ENCODE measurements at regions not wholly inside any gene's neighbourhood (a gene's known extent, or its start where the extent isn't known, plus 50 kb on each side); places are given as distances from the start of the nearest gene placed in this dataset.

- DNase-seq, result no peak
- intact Hi-C loops (cut with micrococcal nuclease), result no loop called here
- CTCF ChIA-PET, result no interaction called here
- Mint-ChIP-seq H3K4me1 (no peaks in the 10 kb centered on the region), H3K36me3 (ENCODE audit: low read depth) (no peaks in the 10 kb centered on the region), H3K9me3 (no peaks in the 10 kb centered on the region), H3K27ac (no peak overlapping the region), H3K4me3 (no peak overlapping the region), H3K27me3 (peaks cover 5% of the 10 kb centered on the region)
- POLR2A ChIA-PET, result no interaction called here
- ATAC-seq (ENCODE audit: low read depth), result no peak
- no peak for TF ChIP-seq CTCF (IDR thresholded peaks at IDR 0.05)
These were observed 116.5 kb upstream of the MAN2A1 start for GRCh38 chr5:109573256-109573655.

- ATAC-seq (ENCODE audit: low read depth) (no peak), DNase-seq (no peak)
- POLR2A ChIA-PET, result no interaction called here
- CTCF ChIA-PET, result no interaction called here
- H3K9me3 Mint-ChIP-seq, result no peaks in the 10 kb centered on the region
- peaks cover 3% of the 10 kb centered on the region for H3K27me3 Mint-ChIP-seq
- no peak overlapping the region for H3K4me3 Mint-ChIP-seq
- H3K36me3 Mint-ChIP-seq (ENCODE audit: low read depth), result no peaks in the 10 kb centered on the region
- TF ChIP-seq CTCF (IDR thresholded peaks at IDR 0.05), result no peak
- intact Hi-C loops (cut with micrococcal nuclease), result no loop called here
- no peak overlapping the region for H3K27ac Mint-ChIP-seq
- no peaks in the 10 kb centered on the region for H3K4me1 Mint-ChIP-seq
These were observed 117.9 kb upstream of the MAN2A1 start for GRCh38 chr5:109571785-109572184.

- CTCF ChIA-PET, result no interaction called here
- POLR2A ChIA-PET, result no interaction called here
These were observed 119.3 kb upstream of the MAN2A1 start for GRCh38 chr5:109570362-109570874.

GRCh38 chr5:109567374-109568044 is 122.2 kb upstream of the MAN2A1 start:
- no peak overlapping the region for H3K27ac Mint-ChIP-seq
- no peak for ATAC-seq (ENCODE audit: low read depth)
- CTCF ChIA-PET, result no interaction called here

More at GRCh38 chr5:109570362-109570874, 119.3 kb upstream of the MAN2A1 start:
- H3K9me3 Mint-ChIP-seq, result no peaks in the 10 kb centered on the region
- no peak overlapping the region for H3K4me3 Mint-ChIP-seq
- no peak for DNase-seq
- TF ChIP-seq CTCF (IDR thresholded peaks at IDR 0.05), result no peak
- no peak for ATAC-seq (ENCODE audit: low read depth)
- no peaks in the 10 kb centered on the region for H3K4me1 Mint-ChIP-seq
- no peak overlapping the region for H3K27ac Mint-ChIP-seq
- intact Hi-C loops (cut with micrococcal nuclease), result no loop called here
- peaks cover 4% of the 10 kb centered on the region for H3K27me3 Mint-ChIP-seq
- no peaks in the 10 kb centered on the region for H3K36me3 Mint-ChIP-seq (ENCODE audit: low read depth)

GRCh38 chr5:109566361-109566760 is 123.4 kb upstream of the MAN2A1 start:
- no peak for ATAC-seq (ENCODE audit: low read depth)
- no peak for DNase-seq
- Mint-ChIP-seq H3K4me1 (no peaks in the 10 kb centered on the region), H3K36me3 (ENCODE audit: low read depth) (no peaks in the 10 kb centered on the region), H3K9me3 (peaks cover 2% of the 10 kb centered on the region), H3K27me3 (peaks cover 4% of the 10 kb centered on the region), H3K4me3 (no peak overlapping the region), H3K27ac (no peak overlapping the region)
- intact Hi-C loops (cut with micrococcal nuclease), result no loop called here
- no peak for TF ChIP-seq CTCF (IDR thresholded peaks at IDR 0.05)
- ChIA-PET CTCF (no interaction called here), POLR2A (no interaction called here)

More at GRCh38 chr5:109567374-109568044, 122.2 kb upstream of the MAN2A1 start:
- Mint-ChIP-seq H3K4me1 (no peaks in the 10 kb centered on the region), H3K9me3 (peaks cover 2% of the 10 kb centered on the region), H3K27me3 (peaks cover 5% of the 10 kb centered on the region), H3K36me3 (ENCODE audit: low read depth) (no peaks in the 10 kb centered on the region), H3K4me3 (no peak overlapping the region)
- no peak for TF ChIP-seq CTCF (IDR thresholded peaks at IDR 0.05)
- DNase-seq, result no peak
- POLR2A ChIA-PET, result no interaction called here
- intact Hi-C loops (cut with micrococcal nuclease), result no loop called here

All from activated B cell treated with CpG ODN at 0.5 μM for 24 hours (primary cell).